IMR-90 (cell line): ENCODE measurements at regions not wholly inside any gene's neighbourhood (a gene's known extent, or its start where the extent isn't known, plus 50 kb on each side); places are given as distances from the start of the nearest gene placed in this dataset.

ENCODE experiments used
- ATAC-seq: fragments of 200-7000 bp; cut with Tn5 transposase; 2 replicates; pipeline ENCODE4 v1.9.1; 2020; ENCODE audit warnings: low read depth, mild to moderate bottlenecking, moderate library complexity
- BruUV-seq: library from RNA; stranded (reverse); fragments of 400-500 nt; replicated peaks from 2 replicates; lab custom pipeline; 2021; lab: Mats Ljungman, UMichigan
- CTCF ChIA-PET: fragments of 300-600 bp; formaldehyde crosslinking; extraction: SDS; loops from one replicate; lab custom pipeline; 2021; ENCODE audit warnings: antibody characterized with exemption; lab: Yijun Ruan, JAX
- POLR2A ChIA-PET: fragments of 300-600 bp; sonication (Branson Sonifier 250); formaldehyde crosslinking; loops from one replicate; lab custom pipeline; 2022; ENCODE audit warnings: antibody characterized with exemption; ENCODE audit not compliant: unreplicated experiment; lab: Charles Lee
- DNase-seq: peaks from one replicate; pipeline ENCODE4 v3.0.0; 2013
- H2AFZ ChIP-seq: replicated peaks from 2 replicates; pipeline ENCODE3; 2013; ENCODE audit warnings: low read length, mild to moderate bottlenecking; ENCODE audit not compliant: poor library complexity
- H2AK5ac ChIP-seq: 2 replicates; pipeline ENCODE4 v1.6.1; 2013; ENCODE audit warnings: low read depth, low read length, inconsistent platforms
- H2AK9ac ChIP-seq: replicated peaks from 2 replicates; pipeline ENCODE3; 2013; ENCODE audit warnings: mild to moderate bottlenecking, low read depth, low read length, moderate library complexity; ENCODE audit not compliant: poor library complexity
- H2BK120ac ChIP-seq: 2 replicates; pipeline ENCODE4 v1.6.1; 2013; ENCODE audit warnings: low read depth, low read length, inconsistent platforms
- H2BK15ac ChIP-seq: 3 replicates; pipeline ENCODE4 v1.6.1; 2013; ENCODE audit warnings: low read depth, low read length, inconsistent platforms
- H2BK20ac ChIP-seq: 2 replicates; pipeline ENCODE4 v1.6.1; 2013; ENCODE audit warnings: low read depth, mild to moderate bottlenecking, inconsistent platforms, low read length, moderate library complexity
- H2BK5ac ChIP-seq: 2 replicates; pipeline ENCODE4 v1.6.1; 2013; ENCODE audit warnings: mild to moderate bottlenecking, low read depth, low read length, inconsistent platforms; ENCODE audit not compliant: poor library complexity, severe bottlenecking
- H3K14ac ChIP-seq: replicated peaks from 2 replicates; pipeline ENCODE4 v1.6.1; 2013; ENCODE audit warnings: low read depth, low read length, inconsistent platforms
- H3K18ac ChIP-seq: 2 replicates; pipeline ENCODE4 v1.6.1; 2013; ENCODE audit warnings: low read depth, low read length, control low read depth
- H3K23ac ChIP-seq: 2 replicates; pipeline ENCODE4 v1.6.1; 2013; ENCODE audit warnings: low read depth, low read length, inconsistent platforms
- H3K27ac ChIP-seq: 2 replicates; pipeline ENCODE4 v1.5.1; 2013; ENCODE audit warnings: mild to moderate bottlenecking, control low read depth, low read length; ENCODE audit not compliant: insufficient read depth
- H3K27me3 ChIP-seq: 2 replicates; pipeline ENCODE4 v1.6.1; 2013; ENCODE audit warnings: low read length; ENCODE audit not compliant: control insufficient read depth, insufficient read depth
- H3K36me3 ChIP-seq: 2 replicates; pipeline ENCODE4 v1.6.1; 2013; ENCODE audit warnings: low read length, mixed read lengths; ENCODE audit not compliant: control insufficient read depth, insufficient read depth
- H3K4ac ChIP-seq: 2 replicates; pipeline ENCODE4 v1.6.1; 2013; ENCODE audit warnings: low read depth, low read length, inconsistent platforms
- H3K4me1 ChIP-seq: 2 replicates; pipeline ENCODE4 v1.6.1; 2013; ENCODE audit warnings: low read length, mixed read lengths; ENCODE audit not compliant: control insufficient read depth, insufficient read depth
- H3K4me2 ChIP-seq: 2 replicates; pipeline ENCODE4 v1.6.1; 2013; ENCODE audit warnings: low read depth, mild to moderate bottlenecking, control low read depth, low read length, moderate library complexity
- H3K4me3 ChIP-seq: 2 replicates; pipeline ENCODE4 v1.5.1; 2013; ENCODE audit warnings: low read depth, mild to moderate bottlenecking, control low read depth, low read length, moderate library complexity; ENCODE audit not compliant: insufficient read depth
- H3K56ac ChIP-seq: 2 replicates; pipeline ENCODE4 v1.6.1; 2013; ENCODE audit warnings: low read length, inconsistent platforms; ENCODE audit not compliant: insufficient read depth; ENCODE audit errors: extremely low read depth
- H3K79me1 ChIP-seq, 2 experiments: 2 replicates each; pipeline ENCODE4 v1.6.1; 2013; ENCODE audit warnings: low read length in 2 of 2, inconsistent platforms in 1 of 2, low read depth in 1 of 2
- H3K9ac ChIP-seq: 2 replicates; pipeline ENCODE4 v1.6.1; 2013; ENCODE audit warnings: low read depth, low read length, control low read depth
- H3K9me1 ChIP-seq: 2 replicates; pipeline ENCODE4 v1.6.1; 2013; ENCODE audit warnings: low read length, inconsistent platforms; ENCODE audit not compliant: insufficient read depth
- H3K9me3 ChIP-seq: 2 replicates; pipeline ENCODE4 v1.6.1; 2013; ENCODE audit warnings: low read length; ENCODE audit not compliant: control insufficient read depth, insufficient read depth
- H4K20me1 ChIP-seq: 2 replicates; pipeline ENCODE4 v1.6.1; 2013; ENCODE audit warnings: low read length, inconsistent platforms; ENCODE audit not compliant: insufficient read depth
- H4K5ac ChIP-seq: 2 replicates; pipeline ENCODE4 v1.6.1; 2013; ENCODE audit warnings: mild to moderate bottlenecking, low read depth, low read length, control low read depth
- H4K8ac ChIP-seq, 2 experiments: 2 replicates each; pipeline ENCODE4 v1.6.1; 2013; ENCODE audit warnings: low read depth in 2 of 2, low read length in 2 of 2, control low read depth in 1 of 2, inconsistent platforms in 1 of 2
- H4K91ac ChIP-seq: 2 replicates; pipeline ENCODE4 v1.6.1; 2013; ENCODE audit warnings: low read depth, low read length, inconsistent platforms; ENCODE audit not compliant: insufficient read depth
- ELK1 ChIP-seq: fragments of 150-350 bp; IDR thresholded peaks from 2 replicates; pipeline ENCODE4 v1.6.1; 2016; ENCODE audit warnings: low read depth, mild to moderate bottlenecking, low read length, moderate library complexity, borderline replicate concordance
- NFE2L2 ChIP-seq: fragments of 150-350 bp; IDR thresholded peaks from 2 replicates; pipeline ENCODE4 v1.6.1; 2016; ENCODE audit warnings: low read depth, mild to moderate bottlenecking, low read length
- RCOR1 ChIP-seq: IDR thresholded peaks from 2 replicates; pipeline ENCODE4 v1.6.1; 2012; ENCODE audit warnings: mild to moderate bottlenecking, low read length, improper control_type of control experiment; ENCODE audit not compliant: insufficient replicate concordance
- WGBS, 2 experiments: methylation state at CpG; one replicate each; pipeline versions ENCODE4 v1.1.5 to v1.1.7; 2013; ENCODE audit warnings: missing lambda C conversion rate in 2 of 2; ENCODE audit not compliant: insufficient read length in 1 of 2; ENCODE audit errors: extremely low coverage in 2 of 2; 5-methylcytosine and 5-hydroxymethylcytosine counted together
- dilution Hi-C: fragments of 300-500 bp; cut with HindIII; formaldehyde crosslinking; loops from one replicate; pipeline ENCODE4 v1.14.3; 2018; ENCODE audit warnings: low sequenced_read_pairs; ENCODE audit not compliant: unreplicated experiment
- in situ Hi-C: fragments of 300-500 bp; cut with MboI; formaldehyde crosslinking; loops from 3 replicates; pipeline ENCODE4 v1.14.3; 2019; ENCODE audit warnings: low sequenced_read_pairs, inconsistent platforms, mixed read lengths
- intact Hi-C: fragments of 100-400 bp; cut with micrococcal nuclease; formaldehyde crosslinking; loops from 2 replicates; pipeline ENCODE4 v1.10.0; 2022

- Histone ChIP-seq H3K4me3 (no peak overlapping the region), H4K20me1 (no peaks in the 10 kb centered on the region), H3K4me1 (no peaks in the 10 kb centered on the region), H2BK15ac (no peak overlapping the region), H2AFZ (no peak overlapping the region), H3K27me3 (no peaks in the 10 kb centered on the region), H4K8ac (no peak overlapping the region), H2AK9ac (no peak overlapping the region), H3K79me1 (no peaks in the 10 kb centered on the region), H4K91ac (no peak overlapping the region), H3K27ac (no peak overlapping the region), H2BK20ac (no peak overlapping the region), H3K4ac (no peak overlapping the region), H3K23ac (no peak overlapping the region), H4K5ac (no peak overlapping the region), H3K18ac (no peak overlapping the region), H3K56ac (no peak overlapping the region), H3K4me2 (peak overlapping the region; percentile 29; the same call in 1 of the 2 replicates), H3K9ac (no peak overlapping the region), H2BK5ac (no peak overlapping the region), H3K9me3 (no peaks in the 10 kb centered on the region), H3K9me1 (no peaks in the 10 kb centered on the region), H2BK120ac (no peak overlapping the region), H3K36me3 (no peaks in the 10 kb centered on the region), H2AK5ac (no peak overlapping the region), H3K14ac (no peak overlapping the region)
- DNase-seq, result no peak
- no TSS peak for BruUV-seq
- CTCF ChIA-PET, result no interaction called here
- 40% methylated on average over 1 of the region's 8 CpGs; no CpG with 5 or more reads in 1 of the 2 experiments for WGBS, 2 experiments
- POLR2A ChIA-PET, result no interaction called here
- dilution Hi-C loops, result no loop called here
- intact Hi-C loops, result no loop called here
- no peak for TF ChIP-seq NFE2L2
- no peak for TF ChIP-seq RCOR1
- no peak for TF ChIP-seq ELK1
- no peak for ATAC-seq
- in situ Hi-C loops, result no loop called here
Observed at GRCh38 chr10:120005207-120006201, 113.0 kb downstream of the SEC23IP start.
